ENCODE measurements at regions not wholly inside any gene's neighbourhood (a gene's known extent, or its start where the extent isn't known, plus 50 kb on each side); places are given as distances from the start of the nearest gene placed in this dataset.

GRCh38 chr13:83184150-83184475, 698.2 kb downstream of the SLITRK1 start:
- intact Hi-C loops (cut with DNase I): no loop called here
- 95 to 98% methylated on average over 11 of the region's 11 CpGs for WGBS, 2 donors
- TF ChIP-seq POLR2A (IDR thresholded peaks at IDR 0.05): no peak
- no peak for TF ChIP-seq CTCF (IDR thresholded peaks at IDR 0.05)

GRCh38 chr13:83183439-83184149, 698.7 kb downstream of the SLITRK1 start:
- DNase-seq: no peak
- no peak for TF ChIP-seq POLR2A (IDR thresholded peaks at IDR 0.05)
- TF ChIP-seq CTCF (IDR thresholded peaks at IDR 0.05): no peak

More at GRCh38 chr13:83184150-83184475, 698.2 kb downstream of the SLITRK1 start:
- no peak overlapping the region for H3K27ac ChIP-seq
- no peaks in the 10 kb centered on the region for H3K9me3 ChIP-seq
- no peak for DNase-seq
- H3K4me3 ChIP-seq (replicated peaks in 1 of 3): no peak overlapping the region
- H3K27me3 ChIP-seq: no peaks in the 10 kb centered on the region
- no peaks in the 10 kb centered on the region for H3K36me3 ChIP-seq
- no peaks in the 10 kb centered on the region for H3K4me1 ChIP-seq

GRCh38 chr13:83182845-83183244, 699.4 kb downstream of the SLITRK1 start:
- H3K9me3 ChIP-seq: no peaks in the 10 kb centered on the region
- H3K4me3 ChIP-seq (replicated peaks in 1 of 3): no peak overlapping the region
- H3K36me3 ChIP-seq: no peaks in the 10 kb centered on the region
- 85 to 89% methylated on average over 8 of the region's 8 CpGs for WGBS, 2 donors
- intact Hi-C loops (cut with DNase I): no loop called here
- no peaks in the 10 kb centered on the region for H3K4me1 ChIP-seq
- TF ChIP-seq POLR2A (IDR thresholded peaks at IDR 0.05): no peak
- DNase-seq: no peak
- no peak overlapping the region for H3K27ac ChIP-seq
- H3K27me3 ChIP-seq: no peaks in the 10 kb centered on the region

More at GRCh38 chr13:83183439-83184149, 698.7 kb downstream of the SLITRK1 start:
- Histone ChIP-seq H3K36me3 (no peaks in the 10 kb centered on the region), H3K4me3 (replicated peaks in 1 of 3) (no peak overlapping the region), H3K27me3 (no peaks in the 10 kb centered on the region), H3K27ac (no peak overlapping the region), H3K4me1 (no peaks in the 10 kb centered on the region), H3K9me3 (no peaks in the 10 kb centered on the region)
- intact Hi-C loops (cut with DNase I): no loop called here
- WGBS, 2 donors: 89 to 95% methylated on average over 11 of the region's 14 CpGs

GRCh38 chr13:83178008-83178407, 704.3 kb downstream of the SLITRK1 start:
- no peaks in the 10 kb centered on the region for H3K4me1 ChIP-seq
- H3K36me3 ChIP-seq: no peaks in the 10 kb centered on the region
- H3K27me3 ChIP-seq: no peaks in the 10 kb centered on the region
- no peak overlapping the region for H3K4me3 ChIP-seq (replicated peaks in 1 of 3)
- DNase-seq: no peak
- 0 to 47% methylated on average over 1 of the region's 1 CpG for WGBS, 2 donors
- intact Hi-C loops (cut with DNase I): no loop called here
- no peak overlapping the region for H3K27ac ChIP-seq
- TF ChIP-seq POLR2A (IDR thresholded peaks at IDR 0.05) (no peak), CTCF (IDR thresholded peaks at IDR 0.05) (no peak)
- no peaks in the 10 kb centered on the region for H3K9me3 ChIP-seq

GRCh38 chr13:83168590-83168989, 713.7 kb downstream of the SLITRK1 start:
- Histone ChIP-seq H3K27ac (no peak overlapping the region), H3K4me1 (no peaks in the 10 kb centered on the region), H3K36me3 (no peaks in the 10 kb centered on the region), H3K4me3 (replicated peaks in 1 of 3) (no peak overlapping the region), H3K9me3 (no peaks in the 10 kb centered on the region), H3K27me3 (no peaks in the 10 kb centered on the region)
- WGBS, 2 donors: 82 to 92% methylated on average over 1 of the region's 1 CpG
- TF ChIP-seq POLR2A (IDR thresholded peaks at IDR 0.05) (no peak), CTCF (IDR thresholded peaks at IDR 0.05) (no peak)
- DNase-seq: no peak
- intact Hi-C loops (cut with DNase I): no loop called here
